ENCODE measurements at regions not wholly inside any gene's neighbourhood (a gene's known extent, or its start where the extent isn't known, plus 50 kb on each side); places are given as distances from the start of the nearest gene placed in this dataset.
"Not testable (repeated sequence)": the region's sequence is repeated elsewhere in the genome, so short reads cannot be mapped to it uniquely, and the experiment has no call there.

DNA sequence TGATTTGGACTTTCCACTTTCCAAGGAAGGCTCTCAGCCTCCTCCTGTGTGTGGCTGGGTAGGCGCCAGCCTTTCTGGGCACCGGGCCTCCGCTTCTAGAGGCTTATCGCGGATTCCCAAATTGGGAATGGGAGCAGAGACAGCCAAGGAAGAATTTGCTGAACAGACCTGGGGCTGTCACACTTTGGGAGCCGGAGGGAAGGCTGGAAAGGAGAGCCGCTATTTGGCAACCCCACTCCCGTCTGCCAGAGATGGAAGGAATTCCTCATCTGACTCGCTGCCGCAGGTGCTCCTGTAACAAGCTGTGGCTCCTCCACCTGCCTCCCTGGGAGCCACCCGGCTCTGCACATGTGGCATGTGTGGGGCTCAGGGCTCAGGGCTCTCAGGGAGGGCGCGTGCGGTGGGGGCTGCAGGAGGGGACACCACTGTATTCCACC is 50.8 kb upstream of the ECHDC3 start:
- no peak for DNase-seq

DNA sequence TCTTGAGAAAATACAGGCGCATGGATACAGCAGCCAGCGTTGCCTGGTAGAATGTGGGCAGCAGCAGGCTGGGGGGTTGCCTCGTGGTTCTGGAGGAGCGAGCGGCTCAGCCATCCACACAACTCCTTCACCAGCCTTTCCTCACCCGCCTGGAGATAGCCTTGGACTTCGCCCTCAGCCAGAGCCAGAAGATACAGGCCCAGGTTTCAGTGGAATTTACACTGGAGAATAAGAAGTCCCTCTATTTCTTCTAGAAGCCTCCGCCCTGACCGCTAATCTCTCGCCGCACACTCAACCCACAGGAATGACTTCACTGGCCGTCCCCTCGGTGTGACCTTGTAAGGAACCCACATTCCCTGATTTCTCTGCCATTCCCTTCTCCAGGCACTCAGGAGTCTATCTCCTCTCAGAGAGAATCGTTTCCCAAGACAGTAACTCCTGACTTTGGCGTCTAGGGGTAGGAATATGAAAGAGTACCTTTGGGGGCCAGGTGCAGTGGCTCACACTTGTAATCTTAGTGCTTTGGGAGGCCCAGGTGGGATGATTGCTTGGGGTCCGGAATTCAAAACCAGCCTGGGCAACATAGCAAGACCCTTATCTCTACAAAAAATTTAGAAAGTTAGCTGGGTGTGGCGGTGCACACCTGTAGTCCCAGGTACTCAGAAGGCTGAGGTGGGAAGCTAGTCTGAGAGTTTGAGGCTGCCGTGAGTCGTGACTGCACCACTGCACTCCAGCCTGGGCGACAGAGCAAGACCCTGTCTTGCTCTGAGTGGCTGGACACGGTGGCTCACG is 52.0 kb upstream of the ECHDC3 start:
- DNase-seq = no peak

DNA sequence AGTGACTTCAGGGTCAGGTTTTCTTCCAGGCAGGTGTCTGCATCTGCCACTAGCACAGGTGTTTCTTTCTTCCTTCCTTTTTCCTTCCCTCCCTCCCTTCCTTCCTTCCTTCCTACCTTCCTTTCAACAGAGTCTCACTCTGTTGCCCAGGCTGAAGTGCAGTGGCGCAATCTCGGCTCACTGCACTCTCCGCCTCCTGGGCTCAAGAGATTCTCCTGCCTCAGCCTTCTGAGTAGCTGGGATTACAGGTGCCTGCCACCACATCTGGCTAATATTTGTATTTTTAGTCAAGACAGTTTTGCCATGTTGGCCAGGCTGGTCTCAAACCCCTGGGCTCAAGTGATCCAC is 53.8 kb upstream of the ECHDC3 start:
- not testable (repeated sequence) for DNase-seq

DNA sequence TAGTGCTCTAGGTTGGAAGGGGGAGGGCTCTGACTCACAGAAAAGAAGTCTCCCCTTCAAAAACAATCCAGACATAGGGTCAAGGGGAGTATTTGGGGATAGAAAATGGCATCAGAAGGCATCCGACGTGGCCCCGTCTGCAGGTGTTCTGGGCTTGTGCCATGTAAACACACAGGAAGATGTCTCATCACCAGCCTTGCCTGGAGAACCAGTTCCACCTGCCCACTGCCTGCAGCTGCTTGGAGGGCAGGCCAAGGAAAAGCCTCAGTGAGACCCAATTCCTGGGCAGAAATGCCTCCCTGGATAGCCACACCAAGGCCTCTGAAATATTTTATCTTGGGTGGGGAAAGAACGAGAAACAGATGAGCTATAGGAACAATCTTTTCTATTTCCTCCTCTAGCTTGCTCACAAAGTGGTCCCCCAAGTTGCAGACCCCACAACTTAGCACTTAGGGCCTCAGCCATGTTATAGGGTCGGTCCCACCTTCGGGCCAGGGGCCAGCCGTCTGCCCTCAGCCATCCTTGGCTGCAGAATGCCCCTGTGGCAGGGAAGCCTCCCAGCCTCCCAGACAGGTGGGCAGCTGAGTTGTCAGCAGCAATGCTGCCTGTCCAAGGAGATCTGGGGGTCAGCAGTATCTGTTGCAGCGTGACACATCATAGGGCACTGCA is 54.3 kb upstream of the ECHDC3 start:
- DNase-seq = peak in 1 of 2 experiments; percentile 23

DNA sequence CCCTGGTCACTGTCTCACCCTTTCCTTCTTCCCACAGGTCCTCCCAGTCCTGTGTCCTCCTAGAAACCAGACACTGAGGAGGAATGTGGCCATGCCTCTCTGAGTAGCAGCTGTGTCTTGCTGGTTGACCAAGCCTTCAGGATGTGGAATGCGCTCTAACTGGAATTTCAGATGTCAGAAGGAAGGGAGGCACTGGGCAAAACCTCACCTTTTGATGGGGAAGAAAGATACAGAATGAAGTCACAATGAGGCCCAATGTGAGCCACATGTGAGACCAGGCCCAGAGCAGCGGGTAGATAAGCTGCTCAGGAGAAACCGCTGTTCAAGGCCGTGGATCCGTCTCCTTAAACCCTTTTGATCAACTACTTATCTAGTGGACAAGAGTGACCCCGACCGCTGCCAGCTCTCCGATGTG is 54.8 kb upstream of the ECHDC3 start:
- DNase-seq = no peak

DNA sequence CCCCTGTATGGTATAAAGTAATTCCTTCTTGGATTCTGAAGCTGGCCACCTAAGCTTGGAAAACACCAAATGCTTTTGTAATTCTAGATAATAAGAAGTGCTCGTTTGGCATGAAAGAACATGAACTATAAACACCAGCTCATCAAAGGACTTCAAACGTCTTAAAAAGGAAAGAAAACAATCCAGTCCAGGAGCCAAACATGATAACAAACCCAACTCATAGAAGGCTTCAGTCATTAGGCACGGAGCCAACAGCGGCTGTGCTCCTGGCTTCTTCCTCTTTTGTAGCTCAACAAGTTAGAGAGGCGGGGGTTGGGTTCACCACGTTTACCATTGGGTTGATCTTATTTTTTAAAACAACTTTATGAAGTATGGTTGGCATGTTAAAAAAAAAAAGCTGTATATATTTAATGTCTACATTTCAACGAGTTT is 56.4 kb upstream of the ECHDC3 start:
- DNase-seq = peak in 1 of 2 experiments; percentile 34

DNA sequence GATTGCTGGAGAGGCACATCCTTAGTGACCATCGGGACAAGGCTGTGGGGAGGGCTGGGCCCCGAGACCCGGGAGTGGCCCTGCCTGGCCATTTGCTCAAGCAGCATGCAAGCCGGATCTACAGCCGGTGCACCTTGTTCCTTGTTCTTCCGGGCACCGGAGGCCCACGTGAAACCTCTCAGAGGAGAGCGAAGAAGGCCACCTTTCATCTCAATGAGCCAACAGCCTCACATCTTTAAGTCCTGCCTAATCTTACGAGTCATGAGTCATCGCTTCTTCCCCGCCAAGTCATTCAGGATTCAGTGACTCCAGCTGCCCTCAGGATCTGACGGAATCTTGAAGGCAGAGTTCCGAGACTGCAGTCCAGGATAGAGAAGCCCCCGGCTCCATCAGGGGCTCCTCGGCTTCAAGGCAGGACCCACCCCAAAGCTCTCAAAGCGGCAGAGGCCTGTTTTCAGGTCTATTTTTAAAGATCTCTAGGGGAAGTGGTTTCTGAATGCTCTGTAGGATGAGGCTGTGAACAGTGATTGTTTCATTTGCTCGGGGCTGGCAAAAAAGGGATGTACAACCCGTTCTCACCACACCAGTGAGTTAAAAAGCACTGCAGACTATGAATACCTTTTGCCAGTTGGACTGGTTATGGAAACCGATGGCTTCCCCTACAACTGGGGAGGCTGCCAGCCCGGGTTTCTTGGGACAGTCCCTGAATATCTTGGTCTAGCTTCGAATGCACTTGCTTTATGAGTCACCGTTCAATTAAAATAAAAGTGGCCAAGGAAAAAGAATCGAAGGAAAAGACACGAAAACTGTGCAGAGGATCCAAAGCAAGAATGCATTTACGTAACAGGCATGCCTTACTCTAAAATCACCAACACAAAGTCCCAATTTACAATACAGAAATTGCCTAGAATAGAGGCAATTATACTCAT is 57.2 kb upstream of the ECHDC3 start:
- no peak for DNase-seq

DNA sequence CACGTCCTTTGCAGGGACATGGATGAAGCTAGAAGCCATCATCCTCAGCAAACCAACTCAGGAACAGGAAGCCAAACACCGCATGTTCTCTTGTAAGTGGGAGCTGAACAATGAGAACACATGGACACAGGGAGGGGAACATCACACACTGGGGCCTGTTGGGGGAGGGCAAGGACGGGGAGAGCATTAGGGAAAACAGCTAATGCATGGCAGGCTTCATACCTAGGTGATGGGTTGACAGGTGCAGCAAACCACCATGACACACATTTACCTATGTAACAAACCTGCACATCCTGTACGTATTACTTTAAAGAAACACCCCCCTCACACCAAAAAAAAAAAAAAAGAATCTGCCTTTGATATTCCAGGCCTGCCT is 57.9 kb upstream of the ECHDC3 start:
- DNase-seq = not testable (repeated sequence)

DNA sequence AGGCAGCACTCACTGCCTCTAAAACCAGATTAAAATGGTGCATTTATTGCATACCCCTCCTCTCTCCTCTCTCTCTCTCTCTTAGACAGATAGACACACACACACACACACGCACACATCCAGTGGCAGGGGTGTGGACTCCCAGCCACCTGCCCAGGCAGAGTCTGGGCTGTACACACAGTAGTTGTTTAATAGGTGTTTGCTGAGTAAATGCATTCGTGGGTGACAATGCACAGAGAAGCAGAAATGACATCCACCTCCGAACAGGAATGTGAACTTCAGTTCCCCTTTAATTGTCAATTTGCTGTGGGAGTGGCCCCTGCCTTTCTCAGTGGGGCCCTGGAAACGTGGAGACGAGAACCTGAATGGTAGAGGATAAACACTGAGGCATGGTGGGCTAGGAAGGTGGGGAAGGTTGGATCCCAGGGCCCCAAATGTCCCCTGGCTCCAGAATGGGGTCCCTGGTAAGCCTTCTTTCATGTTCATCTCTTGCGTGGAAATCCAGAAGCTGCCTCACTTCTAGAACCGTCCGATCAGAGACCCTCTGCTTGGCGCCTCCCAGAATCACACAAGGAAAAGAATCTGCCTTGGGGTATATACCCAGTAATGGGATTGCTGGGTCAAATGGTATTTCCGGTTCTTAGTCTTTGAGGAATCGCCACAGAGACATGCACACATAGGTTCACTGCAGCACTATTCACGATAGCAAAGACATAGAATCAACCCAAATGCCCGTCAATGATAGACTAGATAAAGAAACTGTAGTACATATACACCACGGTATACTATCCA is 58.5 kb upstream of the ECHDC3 start:
- no peak for DNase-seq

DNA sequence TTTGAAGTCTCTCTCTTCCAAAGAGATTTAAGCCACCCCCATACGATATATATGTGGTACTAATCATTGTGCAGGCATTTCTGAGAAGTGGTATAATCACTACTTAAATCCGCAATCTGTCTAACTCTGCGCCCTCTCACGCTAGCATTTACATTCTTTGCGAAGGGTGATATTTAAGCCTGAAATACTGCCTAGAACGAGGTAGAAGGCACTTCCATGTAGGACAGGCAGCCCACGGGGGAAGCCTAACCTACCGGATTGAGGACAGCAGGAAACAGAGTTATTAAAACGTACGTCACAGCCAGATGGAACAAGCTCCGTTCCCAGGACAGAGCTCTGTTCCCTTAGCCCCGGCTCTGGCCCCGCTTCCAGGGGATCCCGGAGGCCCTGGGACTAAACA is 59.3 kb upstream of the ECHDC3 start:
- DNase-seq = no peak

DNA sequence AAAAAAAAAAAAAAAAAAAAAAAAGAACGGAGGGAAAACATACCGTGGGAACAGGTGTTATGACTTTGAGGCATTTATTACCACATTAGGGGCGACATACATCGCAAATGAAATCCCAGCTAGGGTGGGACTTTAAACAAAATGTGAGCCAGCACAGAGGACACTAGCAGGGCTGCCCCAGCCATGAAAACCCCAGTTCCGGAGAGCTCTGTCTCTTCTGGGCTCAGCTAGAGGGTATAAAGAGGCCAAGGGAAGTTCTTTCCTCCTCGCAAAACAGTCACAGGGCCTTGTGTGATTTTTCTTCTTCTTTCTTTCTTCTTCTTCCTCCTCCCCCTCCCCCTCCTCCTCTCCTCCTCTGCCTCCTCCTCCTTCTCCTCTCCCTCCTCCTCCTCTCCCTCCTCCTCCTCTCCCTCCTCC is 59.9 kb upstream of the ECHDC3 start:
- DNase-seq = no peak

DNA sequence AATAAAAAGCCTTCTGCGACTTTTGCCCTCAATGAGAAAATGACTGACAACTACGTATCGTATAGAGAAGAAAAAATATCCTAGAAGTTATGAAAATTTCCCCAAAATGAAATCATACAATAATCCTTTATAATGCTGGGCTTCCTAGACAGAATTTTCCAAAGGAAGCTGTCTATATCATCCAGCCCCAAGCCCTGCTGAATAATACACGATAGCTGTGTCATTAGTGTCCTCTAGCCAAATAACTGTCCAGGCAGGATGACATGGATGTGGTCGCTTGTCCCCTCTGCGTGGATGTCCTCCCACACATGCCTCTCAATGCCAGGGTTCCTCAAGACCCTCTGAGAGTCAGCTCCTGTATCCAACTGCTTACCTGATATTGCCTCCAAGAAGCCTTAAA is 61.7 kb upstream of the ECHDC3 start:
- no peak for DNase-seq

DNA sequence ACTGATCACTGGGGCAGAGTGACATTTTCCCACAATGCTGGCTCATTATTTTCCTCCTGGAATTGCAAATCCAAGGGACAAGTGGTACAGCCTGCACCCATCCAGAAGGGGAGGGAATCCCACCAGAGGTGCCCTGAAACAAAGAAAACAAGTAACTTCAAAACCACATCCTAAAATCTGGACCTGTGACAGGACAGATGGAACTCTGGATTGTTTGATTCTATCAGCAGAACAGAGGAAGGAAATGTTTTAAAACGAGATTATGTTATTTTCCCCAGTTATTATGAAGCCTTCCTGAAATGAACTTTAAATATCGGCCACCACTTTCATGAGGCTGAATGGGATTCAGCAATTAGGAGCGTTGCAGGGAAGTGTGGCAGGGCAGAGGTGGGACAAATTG is 62.2 kb upstream of the ECHDC3 start:
- no peak for DNase-seq

DNA sequence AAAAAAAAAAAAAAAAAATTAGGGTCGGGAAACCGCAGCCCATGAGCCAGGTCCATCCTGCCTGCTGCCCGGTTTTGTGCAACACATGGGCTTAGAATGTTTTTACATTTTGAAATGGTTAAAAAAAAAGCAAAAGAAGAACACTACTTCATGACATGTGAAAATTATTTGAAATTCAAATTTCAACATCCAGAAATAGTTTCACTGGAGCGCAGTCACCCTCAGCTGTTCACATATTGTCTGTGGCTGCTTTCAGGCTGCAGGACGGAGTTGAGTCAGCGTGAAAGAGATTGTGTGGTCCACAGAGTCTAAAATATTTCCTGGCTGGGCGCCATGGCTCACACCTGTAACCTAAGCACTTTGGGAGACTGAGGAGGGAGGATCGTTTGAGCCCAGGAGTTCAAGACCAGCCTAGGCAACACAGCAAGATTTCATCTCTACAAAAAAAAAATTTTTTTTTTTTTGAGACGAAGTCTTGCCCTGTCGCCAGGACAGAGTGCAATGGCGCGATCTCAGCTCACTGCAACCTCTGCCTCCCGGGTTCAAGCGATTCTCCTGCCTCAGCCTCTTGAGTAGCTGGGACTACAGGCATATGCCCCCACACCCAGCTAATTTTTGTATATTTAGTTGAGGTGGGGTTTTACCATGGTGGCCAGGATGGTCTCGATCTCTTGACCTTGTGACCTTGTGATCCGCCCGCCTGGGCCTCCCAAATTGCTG is 63.9 kb upstream of the ECHDC3 start:
- no peak for DNase-seq

DNA sequence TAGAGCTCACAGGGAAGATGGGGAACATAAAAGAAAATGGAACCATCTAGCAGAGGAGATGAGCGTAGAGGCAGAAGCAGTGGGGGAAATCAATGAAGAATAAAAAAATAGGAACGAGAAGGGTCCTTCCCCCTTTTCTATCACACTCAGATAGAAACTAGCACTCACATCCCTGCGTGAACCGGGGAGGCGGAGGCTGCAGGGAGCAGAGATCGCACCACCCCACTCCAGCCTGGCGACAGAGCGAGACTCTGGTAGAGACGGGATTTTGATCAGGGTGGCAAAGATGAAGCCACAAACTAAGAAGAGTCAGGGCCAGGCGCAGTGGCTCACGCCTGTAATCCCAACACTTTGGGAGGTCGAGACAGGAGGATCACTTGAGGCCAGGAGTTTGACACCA is 64.7 kb upstream of the ECHDC3 start:
- DNase-seq = no peak

DNA sequence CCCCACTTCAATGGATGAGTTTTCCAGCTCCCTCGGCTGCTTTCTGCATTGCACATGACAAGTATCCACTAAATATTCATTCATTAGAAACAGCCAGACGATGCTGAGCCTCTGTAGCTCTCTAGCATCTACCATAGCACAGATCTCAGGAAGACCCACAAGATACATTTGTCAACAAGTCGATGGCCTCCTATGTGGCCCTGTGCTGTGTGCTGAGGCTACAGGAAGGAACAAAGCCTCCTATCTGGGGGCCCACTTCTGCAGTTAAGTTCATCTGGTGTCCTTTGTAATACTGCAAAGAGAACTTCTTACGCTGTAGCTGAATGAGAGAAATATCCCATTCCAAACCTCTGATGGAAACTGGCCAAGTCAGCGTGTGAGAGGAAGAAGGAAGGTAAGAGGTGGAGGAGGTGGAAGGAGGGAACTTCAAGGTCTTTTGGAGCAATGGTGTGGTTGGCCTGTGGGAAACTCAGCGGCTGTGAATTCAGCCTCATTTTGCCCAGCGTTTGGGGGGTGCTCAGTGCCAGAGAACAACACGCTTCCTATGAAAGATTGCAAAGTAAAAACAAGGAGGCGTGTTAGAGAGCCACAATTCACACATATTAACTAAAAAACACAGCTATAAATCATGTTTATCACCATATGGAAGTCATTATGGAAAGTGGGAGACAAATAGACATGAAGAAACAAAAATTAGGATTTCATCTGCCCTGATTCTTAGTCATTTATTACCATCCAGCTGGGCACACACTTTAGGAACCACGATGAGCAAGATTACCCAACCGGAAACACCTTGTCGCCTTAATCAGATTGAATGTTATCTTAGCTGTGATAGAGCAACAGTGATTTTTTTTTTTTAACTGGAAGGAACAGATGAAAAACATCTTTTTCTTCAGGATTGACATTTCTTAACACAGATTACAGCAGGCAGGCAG is 62.2 kb upstream of the USP6NL start:
- no peak for DNase-seq

DNA sequence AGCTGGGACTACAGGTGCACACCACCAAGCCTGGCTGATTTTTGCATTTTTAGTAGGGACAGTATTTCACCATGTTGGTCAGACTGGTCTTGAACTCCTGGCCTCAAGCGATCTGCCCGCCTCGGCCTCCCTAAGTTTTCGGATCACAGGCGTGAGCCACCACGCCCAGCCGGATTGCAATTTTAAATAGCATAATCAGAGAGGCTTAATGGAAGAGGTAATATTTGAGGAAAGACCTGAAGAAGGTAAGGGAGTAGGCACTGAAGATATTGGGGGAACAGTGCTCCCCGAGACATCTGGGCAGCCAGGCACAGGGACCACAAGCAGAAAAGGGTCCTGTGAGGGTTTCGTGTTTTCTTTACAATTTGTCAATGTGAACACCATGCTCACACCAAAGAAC is 61.4 kb upstream of the USP6NL start:
- DNase-seq = no peak

DNA sequence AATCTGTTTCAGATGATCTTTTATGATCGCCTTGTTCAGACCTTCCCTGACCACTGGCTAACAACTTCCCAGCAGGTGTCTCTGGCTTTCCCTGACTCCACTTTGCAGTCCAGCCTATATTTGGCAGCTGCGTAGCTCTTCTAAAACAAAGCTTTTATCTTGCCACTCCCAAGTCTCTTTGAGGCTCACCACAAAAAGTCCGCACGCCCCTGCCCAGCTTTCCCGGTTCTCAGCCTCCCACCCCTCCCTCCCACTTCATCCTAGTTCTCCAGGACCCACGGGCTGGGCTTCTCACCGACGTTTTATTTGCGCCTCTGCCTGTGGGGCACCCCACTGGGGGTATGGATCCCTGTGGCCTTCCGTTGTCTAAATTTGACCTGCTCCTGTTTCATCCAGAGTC is 58.9 kb upstream of the USP6NL start:
- DNase-seq = no peak

DNA sequence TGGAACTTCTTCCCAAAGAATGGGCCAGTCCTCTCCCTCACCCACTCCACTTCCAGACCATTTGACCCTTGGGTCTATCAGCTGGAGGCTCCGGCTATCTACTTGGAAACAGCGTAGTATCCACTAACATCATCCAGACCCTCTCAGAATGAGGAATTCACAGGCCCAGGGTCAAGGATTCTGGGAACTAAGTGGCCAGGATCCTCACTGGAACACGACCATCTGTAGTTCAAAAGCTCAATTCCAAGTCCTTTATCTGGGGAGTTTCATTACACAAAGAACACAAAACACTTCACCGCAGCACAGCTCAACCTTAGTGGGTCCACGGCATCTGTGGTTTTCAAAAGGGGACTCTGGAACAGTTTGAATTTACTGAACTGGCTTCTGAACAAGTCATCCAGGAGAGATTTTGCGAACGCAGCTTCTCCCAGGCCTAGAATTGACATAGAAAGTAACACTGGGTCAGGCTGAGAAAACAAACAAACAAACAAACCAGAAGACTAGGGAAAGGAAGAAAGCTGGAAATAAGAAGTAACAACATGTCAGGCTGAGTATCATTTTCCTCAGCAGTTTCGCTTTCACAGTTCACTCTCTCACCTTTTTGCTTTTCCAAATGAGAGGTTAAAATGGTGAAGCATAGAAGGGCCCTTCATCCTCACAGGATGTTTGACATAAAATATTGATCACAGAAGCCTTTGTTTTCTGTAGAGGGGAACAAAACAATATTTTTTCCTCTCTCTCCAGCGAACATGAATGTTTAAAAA is 57.6 kb upstream of the USP6NL start:
- DNase-seq = no peak

DNA sequence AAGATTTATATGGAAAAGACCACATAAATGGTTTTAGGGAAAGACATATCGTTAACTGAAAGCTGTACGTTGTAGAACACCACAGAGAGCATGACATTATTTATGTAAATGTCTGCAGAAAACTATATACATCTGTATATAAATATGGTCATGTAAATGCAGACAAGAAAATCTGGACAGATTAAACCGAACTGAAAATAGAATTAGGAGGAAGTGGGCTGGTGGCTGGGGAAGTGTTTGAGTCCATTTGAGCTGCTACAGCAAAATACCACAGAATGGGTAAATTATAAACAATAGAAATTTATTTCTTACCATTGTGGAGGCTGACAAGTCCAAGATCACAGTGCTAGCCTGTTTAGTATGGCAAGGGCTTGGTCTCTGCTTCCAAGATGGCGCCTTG is 56.3 kb upstream of the USP6NL start:
- no peak for DNase-seq
